ENCODE measurements at regions not wholly inside any gene's neighbourhood (a gene's known extent, or its start where the extent isn't known, plus 50 kb on each side); places are given as distances from the start of the nearest gene placed in this dataset.

- no peak overlapping the region for H3K4me3 ChIP-seq
- TF ChIP-seq CTCF (IDR thresholded peaks at IDR 0.05), result no peak
- no peaks in the 10 kb centered on the region for H3K36me3 ChIP-seq (ENCODE audit: low read depth)
- ATAC-seq (no peak), DNase-seq (no peak)
- intact Hi-C loops (cut with DNase I, micrococcal nuclease), result no loop called here
- no peaks in the 10 kb centered on the region for H3K4me1 ChIP-seq (ENCODE audit: low read depth)
- H3K9me3 ChIP-seq, result no peaks in the 10 kb centered on the region
These were observed 88.9 kb upstream of the IGLL5 start for GRCh38 chr22:22798716-22799115.

- no peak for TF ChIP-seq CTCF (IDR thresholded peaks at IDR 0.05)
- Histone ChIP-seq H3K4me3 (no peak overlapping the region), H3K4me1 (ENCODE audit: low read depth) (no peaks in the 10 kb centered on the region), H3K36me3 (ENCODE audit: low read depth) (no peaks in the 10 kb centered on the region), H3K9me3 (no peaks in the 10 kb centered on the region)
- DNase-seq (no peak), ATAC-seq (no peak)
- intact Hi-C loops (cut with DNase I, micrococcal nuclease), result no loop called here
These were observed 88.1 kb upstream of the IGLL5 start for GRCh38 chr22:22799561-22799960.

- no peaks in the 10 kb centered on the region for H3K36me3 ChIP-seq (ENCODE audit: low read depth)
- H3K4me1 ChIP-seq (ENCODE audit: low read depth), result no peaks in the 10 kb centered on the region
- no peak overlapping the region for H3K4me3 ChIP-seq
- intact Hi-C loops (cut with DNase I, micrococcal nuclease), result no loop called here
- no peak for TF ChIP-seq CTCF (IDR thresholded peaks at IDR 0.05)
- no peak for DNase-seq
- no peaks in the 10 kb centered on the region for H3K9me3 ChIP-seq
- no peak for ATAC-seq
These were observed 86.9 kb upstream of the IGLL5 start for GRCh38 chr22:22800716-22801115.

GRCh38 chr22:22802339-22802970 lies 85.2 kb upstream of the IGLL5 start:
- intact Hi-C loops (cut with DNase I, micrococcal nuclease), result no loop called here
- H3K4me3 ChIP-seq, result no peak overlapping the region
- H3K4me1 ChIP-seq (ENCODE audit: low read depth), result no peaks in the 10 kb centered on the region
- DNase-seq, result no peak
- no peak for ATAC-seq
- TF ChIP-seq CTCF (IDR thresholded peaks at IDR 0.05), result no peak
- H3K36me3 ChIP-seq (ENCODE audit: low read depth), result no peaks in the 10 kb centered on the region
- no peaks in the 10 kb centered on the region for H3K9me3 ChIP-seq

- H3K4me3 ChIP-seq, result no peak overlapping the region
- TF ChIP-seq CTCF (IDR thresholded peaks at IDR 0.05), result no peak
- no peaks in the 10 kb centered on the region for H3K36me3 ChIP-seq (ENCODE audit: low read depth)
- no peaks in the 10 kb centered on the region for H3K9me3 ChIP-seq
- ATAC-seq (no peak), DNase-seq (no peak)
- H3K4me1 ChIP-seq (ENCODE audit: low read depth), result no peaks in the 10 kb centered on the region
- intact Hi-C loops (cut with DNase I, micrococcal nuclease), result no loop called here
These were observed 84.2 kb upstream of the IGLL5 start for GRCh38 chr22:22803285-22803853.
